Lower leg skin (tissue), 4 donors: ENCODE measurements at regions not wholly inside any gene's neighbourhood (a gene's known extent, or its start where the extent isn't known, plus 50 kb on each side); places are given as distances from the start of the nearest gene placed in this dataset.

Experiments
- DNase-seq, 2 donors: peaks; one replicate each; pipeline ENCODE4 v3.0.0-alpha.2; 2019; ENCODE audit warnings: low spot score in 2 of 2
- H3K4me3 ChIP-seq: fragments of 200-600 bp; sonication (generic); 2 replicates; pipeline ENCODE4 v1.5.1; 2017; ENCODE audit warnings: mild to moderate bottlenecking, low read depth; ENCODE audit not compliant: poor library complexity, severe bottlenecking
- CTCF ChIP-seq, 3 donors: fragments of 450-650 bp; IDR thresholded peaks; one replicate each; pipeline ENCODE4 v1.5.1; 2016; ENCODE audit warnings: antibody characterized with exemption in 3 of 3, mild to moderate bottlenecking in 3 of 3, moderate library complexity in 2 of 3
- POLR2A ChIP-seq, 2 donors: fragments of 450-650 bp; IDR thresholded peaks; one replicate each; pipeline ENCODE4 v1.6.1; 2016 to 2017; ENCODE audit warnings: antibody characterized with exemption in 2 of 2, mild to moderate bottlenecking in 1 of 2, moderate library complexity in 1 of 2
- WGBS, 2 donors: methylation state at CpG; one replicate each; pipeline ENCODE4 v1.1.5; 2018; 5-methylcytosine and 5-hydroxymethylcytosine counted together
- intact Hi-C: fragments of 100-400 bp; cut with DNase I; formaldehyde crosslinking; loops from one replicate; pipeline ENCODE4 v1.15.0; 2023; ENCODE audit warnings: low total_unique reads

- no peak overlapping the region for H3K4me3 ChIP-seq
- no peak for DNase-seq
- 65 to 68% methylated on average over 4 of the region's 4 CpGs for WGBS, 2 donors
- intact Hi-C loops = no loop called here
- no peak for TF ChIP-seq CTCF (IDR thresholded peaks at IDR 0.05)
- no peak for TF ChIP-seq POLR2A (IDR thresholded peaks at IDR 0.05)
Observed at GRCh38 chr7:34298492-34299013, 359.5 kb upstream of the NPSR1 start.

- intact Hi-C loops = no loop called here
- WGBS, 2 donors = 82 to 84% methylated on average over 4 of the region's 4 CpGs
Observed at GRCh38 chr7:34299066-34299465, 359.0 kb upstream of the NPSR1 start.

GRCh38 chr7:34307540-34307939 is 350.5 kb upstream of the NPSR1 start:
- WGBS, 2 donors = 62 to 67% methylated on average over 1 of the region's 1 CpG
- TF ChIP-seq POLR2A (IDR thresholded peaks at IDR 0.05) = no peak
- no peak for TF ChIP-seq CTCF (IDR thresholded peaks at IDR 0.05)
- DNase-seq = no peak
- H3K4me3 ChIP-seq = no peak overlapping the region
- intact Hi-C loops = no loop called here

More at GRCh38 chr7:34299066-34299465, 359.0 kb upstream of the NPSR1 start:
- H3K4me3 ChIP-seq = no peak overlapping the region
- TF ChIP-seq POLR2A (IDR thresholded peaks at IDR 0.05) (no peak), CTCF (IDR thresholded peaks at IDR 0.05) (no peak)
- DNase-seq = no peak

- WGBS, 2 donors = 92 to 94% methylated on average over 8 of the region's 8 CpGs
- no peak for DNase-seq
- no peak overlapping the region for H3K4me3 ChIP-seq
- TF ChIP-seq POLR2A (IDR thresholded peaks at IDR 0.05) = no peak
- TF ChIP-seq CTCF (IDR thresholded peaks at IDR 0.05) = no peak
- intact Hi-C loops = no loop called here
Observed at GRCh38 chr7:34308595-34308994, 349.4 kb upstream of the NPSR1 start.

GRCh38 chr7:34309116-34309515 is 348.9 kb upstream of the NPSR1 start:
- no peak overlapping the region for H3K4me3 ChIP-seq
- no peak for DNase-seq
- 88 to 94% methylated on average over 12 of the region's 12 CpGs for WGBS, 2 donors
- TF ChIP-seq POLR2A (IDR thresholded peaks at IDR 0.05) (no peak), CTCF (IDR thresholded peaks at IDR 0.05) (no peak)
- intact Hi-C loops = no loop called here

GRCh38 chr7:34309584-34309983 is 348.4 kb upstream of the NPSR1 start:
- intact Hi-C loops = no loop called here
- TF ChIP-seq CTCF (IDR thresholded peaks at IDR 0.05) (no peak), POLR2A (IDR thresholded peaks at IDR 0.05) (no peak)
- no peak overlapping the region for H3K4me3 ChIP-seq
- 97% methylated on average over 19 of the region's 19 CpGs for WGBS, 2 donors
- DNase-seq = no peak
